ENCODE measurements at regions not wholly inside any gene's neighbourhood (a gene's known extent, or its start where the extent isn't known, plus 50 kb on each side); places are given as distances from the start of the nearest gene placed in this dataset.

GRCh38 chr13:30564489-30564888, 53.2 kb upstream of the USPL1 start:
- DNase-seq, result no peak
- in situ Hi-C loops (cut with MboI; ENCODE audit: low pct_ligation_motif_present in 1 of 4, low pct_unique_long_range_greater_than_20kb in 1 of 4, low sequenced_read_pairs in 3 of 4), result loop anchor here in 2 of 4 donors (25.0 kb wide), 1 partner anchor 427 kb away; no protein-coding TSS in a partner anchor
- 76 to 92% methylated on average over 2 of the region's 2 CpGs for WGBS, 2 donors (ENCODE audit: low coverage in 1 of 2)
- Histone ChIP-seq H3K4me1 (peaks cover 0 to 2% (median under 1%) of the 10 kb centered on the region in 4 donors), H3K27me3 (no peaks in the 10 kb centered on the region), H3K36me3 (no peaks in the 10 kb centered on the region), H3K4me3 (no peak overlapping the region), H3K27ac (no peak overlapping the region), H3K9me3 (no peaks in the 10 kb centered on the region)
- TF ChIP-seq POLR2AphosphoS5 (IDR thresholded peaks at IDR 0.05), result no peak
- TF ChIP-seq CTCF (IDR thresholded peaks at IDR 0.05), result no peak
- TF ChIP-seq POLR2A (IDR thresholded peaks at IDR 0.05), result no peak
- TF ChIP-seq EP300 (IDR thresholded peaks at IDR 0.05; ENCODE audit: low read depth), result no peak
- intact Hi-C loops (cut with DNase I; ENCODE audit: low total_unique reads), result no loop called here

GRCh38 chr13:30565658-30566057, 52.1 kb upstream of the USPL1 start:
- in situ Hi-C loops (cut with MboI; ENCODE audit: low pct_ligation_motif_present in 1 of 4, low pct_unique_long_range_greater_than_20kb in 1 of 4, low sequenced_read_pairs in 3 of 4) (loop anchor here in 2 of 4 donors (25.0 kb wide), 1 partner anchor 428 kb away; no protein-coding TSS in a partner anchor), intact Hi-C loops (cut with DNase I; ENCODE audit: low total_unique reads) (no loop called here)
- TF ChIP-seq EP300 (IDR thresholded peaks at IDR 0.05; ENCODE audit: low read depth), result no peak
- no peak for TF ChIP-seq POLR2AphosphoS5 (IDR thresholded peaks at IDR 0.05)
- TF ChIP-seq POLR2A (IDR thresholded peaks at IDR 0.05), result no peak
- TF ChIP-seq CTCF (IDR thresholded peaks at IDR 0.05), result no peak
- Histone ChIP-seq H3K4me1 (peaks cover 0 to 10% (median 5%) of the 10 kb centered on the region in 4 donors), H3K36me3 (no peaks in the 10 kb centered on the region), H3K27ac (no peak overlapping the region), H3K27me3 (no peaks in the 10 kb centered on the region), H3K9me3 (no peaks in the 10 kb centered on the region), H3K4me3 (no peak overlapping the region)
- WGBS, 2 donors (ENCODE audit: low coverage in 1 of 2), result 94% methylated on average over 1 of the region's 1 CpG; no CpG with 5 or more reads in 1 of the 2 donors
- DNase-seq, result no peak

- Histone ChIP-seq H3K4me3 (no peak overlapping the region), H3K4me1 (peaks cover 0 to 10% (median 5%) of the 10 kb centered on the region in 4 donors), H3K27me3 (no peaks in the 10 kb centered on the region), H3K9me3 (no peaks in the 10 kb centered on the region), H3K27ac (no peak overlapping the region), H3K36me3 (no peaks in the 10 kb centered on the region)
- intact Hi-C loops (cut with DNase I; ENCODE audit: low total_unique reads), result no loop called here
- TF ChIP-seq POLR2A (IDR thresholded peaks at IDR 0.05) (no peak), EP300 (IDR thresholded peaks at IDR 0.05; ENCODE audit: low read depth) (no peak), POLR2AphosphoS5 (IDR thresholded peaks at IDR 0.05) (no peak), CTCF (IDR thresholded peaks at IDR 0.05) (no peak)
- WGBS, 2 donors (ENCODE audit: low coverage in 1 of 2), result 79 to 95% methylated on average over 2 of the region's 2 CpGs
- in situ Hi-C loops (cut with MboI; ENCODE audit: low pct_ligation_motif_present in 1 of 4, low pct_unique_long_range_greater_than_20kb in 1 of 4, low sequenced_read_pairs in 3 of 4), result loop anchor here in 2 of 4 donors (25.0 kb wide), 1 partner anchor 430 kb away; no protein-coding TSS in a partner anchor
- no peak for DNase-seq
Measured at GRCh38 chr13:30567072-30567471, 50.6 kb upstream of the USPL1 start.
